Inferior parietal cortex (tissue), 1 donor: ENCODE measurements at regions not wholly inside any gene's neighbourhood (a gene's known extent, or its start where the extent isn't known, plus 50 kb on each side); places are given as distances from the start of the nearest gene placed in this dataset.
"Not testable (repeated sequence)": the region's sequence is repeated elsewhere in the genome, so short reads cannot be mapped to it uniquely, and the experiment has no call there.

Experiments used
- DNase-seq: peaks from one replicate; pipeline ENCODE4 v3.0.0-alpha.2; 2016; ENCODE audit errors: extremely low spot score

- DNase-seq, result no peak
Observed at GRCh38 chr1:208942394-208943130, 641.0 kb upstream of the CAMK1G start.

GRCh38 chr1:208943291-208943690 lies 640.2 kb upstream of the CAMK1G start:
- DNase-seq, result no peak

- no peak for DNase-seq
Observed at GRCh38 chr1:208944981-208945451, 638.5 kb upstream of the CAMK1G start.

- no peak for DNase-seq
Observed at GRCh38 chr1:208950206-208950605, 633.3 kb upstream of the CAMK1G start.

GRCh38 chr1:208951026-208951525 lies 632.4 kb upstream of the CAMK1G start:
- DNase-seq, result no peak

- no peak for DNase-seq
Observed at GRCh38 chr1:208951908-208952307, 631.6 kb upstream of the CAMK1G start.

GRCh38 chr1:208962867-208963266 lies 620.6 kb upstream of the CAMK1G start:
- DNase-seq, result no peak

- no peak for DNase-seq
Observed at GRCh38 chr1:208965351-208965750, 618.2 kb upstream of the CAMK1G start.

GRCh38 chr1:208967334-208967733 lies 616.2 kb upstream of the CAMK1G start:
- no peak for DNase-seq

GRCh38 chr1:208974717-208975116 lies 608.8 kb upstream of the CAMK1G start:
- no peak for DNase-seq

GRCh38 chr1:208975456-208975855 lies 608.1 kb upstream of the CAMK1G start:
- no peak for DNase-seq

GRCh38 chr1:208977012-208977411 lies 606.5 kb upstream of the CAMK1G start:
- no peak for DNase-seq

- no peak for DNase-seq
Observed at GRCh38 chr1:208977638-208978256, 605.8 kb upstream of the CAMK1G start.

- no peak for DNase-seq
Observed at GRCh38 chr1:208979776-208980175, 603.7 kb upstream of the CAMK1G start.

GRCh38 chr1:208980605-208981004 lies 602.9 kb upstream of the CAMK1G start:
- DNase-seq, result no peak

- DNase-seq, result no peak
Observed at GRCh38 chr1:208985231-208985630, 598.3 kb upstream of the CAMK1G start.

- no peak for DNase-seq
Observed at GRCh38 chr1:208988811-208989222, 594.7 kb upstream of the CAMK1G start.

- DNase-seq, result no peak
Observed at GRCh38 chr1:208990456-208990855, 593.1 kb upstream of the CAMK1G start.

GRCh38 chr1:208997053-208997452 lies 586.5 kb upstream of the CAMK1G start:
- DNase-seq, result not testable (repeated sequence)

- DNase-seq, result no peak
Observed at GRCh38 chr1:208997726-208998312, 585.7 kb upstream of the CAMK1G start.

- DNase-seq, result no peak
Observed at GRCh38 chr1:209008586-209008985, 574.9 kb upstream of the CAMK1G start.

- DNase-seq, result no peak
Observed at GRCh38 chr1:209010475-209011230, 572.9 kb upstream of the CAMK1G start.
